ENCODE measurements at regions not wholly inside any gene's neighbourhood (a gene's known extent, or its start where the extent isn't known, plus 50 kb on each side); places are given as distances from the start of the nearest gene placed in this dataset.
A peak's percentile ranks its signal among the peaks of the same experiment; 100 is the strongest.

GRCh38 chr17:12369065-12369464, 296.6 kb upstream of the MYOCD start:
- H3K79me1 ChIP-seq (replicated peaks; ENCODE audit: low read length, poor library complexity, severe bottlenecking): no peaks in the 10 kb centered on the region
- H3K18ac ChIP-seq (ENCODE audit: low read depth in 1 of 2, low read length in 2 of 2): no peak overlapping the region
- H2BK120ac ChIP-seq (ENCODE audit: low read depth, low read length): no peak overlapping the region
- H2AK5ac ChIP-seq (ENCODE audit: low read length, severe bottlenecking): no peak overlapping the region
- no peak overlapping the region for H2BK15ac ChIP-seq (ENCODE audit: low read depth, poor library complexity, severe bottlenecking)
- no peak overlapping the region for H2BK12ac ChIP-seq (ENCODE audit: low read length in 2 of 2)
- H4K91ac ChIP-seq (ENCODE audit: low read length): no peak overlapping the region
- no peak overlapping the region for H3K27ac ChIP-seq (ENCODE audit: low read length, poor library complexity, severe bottlenecking)
- H3K9me3 ChIP-seq (ENCODE audit: control insufficient read depth, low read length): peaks cover 12% of the 10 kb centered on the region
- no peak overlapping the region for H3K4me2 ChIP-seq (ENCODE audit: low read length, poor library complexity, severe bottlenecking)
- no peaks in the 10 kb centered on the region for H3K27me3 ChIP-seq (ENCODE audit: control insufficient read depth in 1 of 2, insufficient read depth in 1 of 2, low read length in 2 of 2)
- no peak overlapping the region for H3K4me3 ChIP-seq (ENCODE audit: insufficient read depth in 1 of 2, low read depth in 1 of 2, low read length in 2 of 2)
- H3K9ac ChIP-seq (ENCODE audit: low read length): no peak overlapping the region
- H3K14ac ChIP-seq (ENCODE audit: low read length in 2 of 2): no peak overlapping the region
- no peak overlapping the region for H3K23ac ChIP-seq (ENCODE audit: low read length in 2 of 2)
- H3K4ac ChIP-seq (ENCODE audit: low read depth in 1 of 2, low read length in 2 of 2): no peak overlapping the region
- no peak overlapping the region for H2AFZ ChIP-seq (ENCODE audit: low read depth, low read length)
- peaks cover 4% of the 10 kb centered on the region for H3K4me1 ChIP-seq (ENCODE audit: control insufficient read depth, insufficient read depth, low read depth, low read length)
- no peak overlapping the region for H2BK5ac ChIP-seq (ENCODE audit: low read depth, low read length, poor library complexity, severe bottlenecking)
- no peak overlapping the region for H4K8ac ChIP-seq (ENCODE audit: low read length)
- no peaks in the 10 kb centered on the region for H3K36me3 ChIP-seq (ENCODE audit: control insufficient read depth in 1 of 2, insufficient read depth in 2 of 2, low read depth in 1 of 2, low read length in 2 of 2)
- no peak for DNase-seq

GRCh38 chr17:12376276-12376675, 289.4 kb upstream of the MYOCD start:
- Histone ChIP-seq H2AK5ac (ENCODE audit: low read length, severe bottlenecking) (no peak overlapping the region), H3K4ac (ENCODE audit: low read depth in 1 of 2, low read length in 2 of 2) (no peak overlapping the region), H3K18ac (ENCODE audit: low read depth in 1 of 2, low read length in 2 of 2) (no peak overlapping the region), H3K4me3 (ENCODE audit: insufficient read depth in 1 of 2, low read depth in 1 of 2, low read length in 2 of 2) (no peak overlapping the region), H4K8ac (ENCODE audit: low read length) (no peak overlapping the region), H3K14ac (ENCODE audit: low read length in 2 of 2) (no peak overlapping the region), H2AFZ (ENCODE audit: low read depth, low read length) (no peak overlapping the region), H2BK120ac (ENCODE audit: low read depth, low read length) (no peak overlapping the region), H3K27me3 (ENCODE audit: control insufficient read depth in 1 of 2, insufficient read depth in 1 of 2, low read length in 2 of 2) (no peaks in the 10 kb centered on the region), H3K4me1 (ENCODE audit: control insufficient read depth, insufficient read depth, low read depth, low read length) (no peaks in the 10 kb centered on the region), H3K36me3 (ENCODE audit: control insufficient read depth in 1 of 2, insufficient read depth in 2 of 2, low read depth in 1 of 2, low read length in 2 of 2) (no peaks in the 10 kb centered on the region), H3K23ac (ENCODE audit: low read length in 2 of 2) (no peak overlapping the region), H2BK5ac (ENCODE audit: low read depth, low read length, poor library complexity, severe bottlenecking) (no peak overlapping the region), H4K91ac (ENCODE audit: low read length) (no peak overlapping the region), H2BK12ac (ENCODE audit: low read length in 2 of 2) (no peak overlapping the region), H3K79me1 (replicated peaks; ENCODE audit: low read length, poor library complexity, severe bottlenecking) (no peaks in the 10 kb centered on the region), H3K9me3 (ENCODE audit: control insufficient read depth, low read length) (peaks cover 20% of the 10 kb centered on the region), H3K9ac (ENCODE audit: low read length) (no peak overlapping the region), H2BK15ac (ENCODE audit: low read depth, poor library complexity, severe bottlenecking) (no peak overlapping the region), H3K27ac (ENCODE audit: low read length, poor library complexity, severe bottlenecking) (no peak overlapping the region), H3K4me2 (ENCODE audit: low read length, poor library complexity, severe bottlenecking) (no peak overlapping the region)
- 94% methylated on average over 2 of the region's 3 CpGs for WGBS
- DNase-seq: no peak

- Histone ChIP-seq H3K4ac (ENCODE audit: low read depth in 1 of 2, low read length in 2 of 2) (no peak overlapping the region), H4K8ac (ENCODE audit: low read length) (no peak overlapping the region), H2BK120ac (ENCODE audit: low read depth, low read length) (no peak overlapping the region), H2BK15ac (ENCODE audit: low read depth, poor library complexity, severe bottlenecking) (no peak overlapping the region), H3K36me3 (ENCODE audit: control insufficient read depth in 1 of 2, insufficient read depth in 2 of 2, low read depth in 1 of 2, low read length in 2 of 2) (no peaks in the 10 kb centered on the region), H3K27me3 (ENCODE audit: control insufficient read depth in 1 of 2, insufficient read depth in 1 of 2, low read length in 2 of 2) (no peaks in the 10 kb centered on the region), H3K9ac (ENCODE audit: low read length) (no peak overlapping the region), H2AK5ac (ENCODE audit: low read length, severe bottlenecking) (no peak overlapping the region), H4K91ac (ENCODE audit: low read length) (no peak overlapping the region), H2BK5ac (ENCODE audit: low read depth, low read length, poor library complexity, severe bottlenecking) (no peak overlapping the region), H2BK12ac (ENCODE audit: low read length in 2 of 2) (no peak overlapping the region), H3K4me1 (ENCODE audit: control insufficient read depth, insufficient read depth, low read depth, low read length) (peaks cover 1% of the 10 kb centered on the region), H3K27ac (ENCODE audit: low read length, poor library complexity, severe bottlenecking) (no peak overlapping the region), H3K18ac (ENCODE audit: low read depth in 1 of 2, low read length in 2 of 2) (no peak overlapping the region), H3K79me1 (replicated peaks; ENCODE audit: low read length, poor library complexity, severe bottlenecking) (no peaks in the 10 kb centered on the region), H3K14ac (ENCODE audit: low read length in 2 of 2) (no peak overlapping the region), H3K9me3 (ENCODE audit: control insufficient read depth, low read length) (no peaks in the 10 kb centered on the region), H3K4me3 (ENCODE audit: insufficient read depth in 1 of 2, low read depth in 1 of 2, low read length in 2 of 2) (no peak overlapping the region), H2AFZ (ENCODE audit: low read depth, low read length) (no peak overlapping the region), H3K23ac (ENCODE audit: low read length in 2 of 2) (no peak overlapping the region), H3K4me2 (ENCODE audit: low read length, poor library complexity, severe bottlenecking) (no peak overlapping the region)
- no peak for DNase-seq
- 47% methylated on average over 1 of the region's 1 CpG for WGBS
These were observed 279.5 kb upstream of the MYOCD start for GRCh38 chr17:12386225-12386624.

GRCh38 chr17:12388226-12388625, 277.5 kb upstream of the MYOCD start:
- H3K27me3 ChIP-seq (ENCODE audit: control insufficient read depth in 1 of 2, insufficient read depth in 1 of 2, low read length in 2 of 2): no peaks in the 10 kb centered on the region
- H2BK5ac ChIP-seq (ENCODE audit: low read depth, low read length, poor library complexity, severe bottlenecking): no peak overlapping the region
- H3K9me3 ChIP-seq (ENCODE audit: control insufficient read depth, low read length): no peaks in the 10 kb centered on the region
- H2AFZ ChIP-seq (ENCODE audit: low read depth, low read length): no peak overlapping the region
- peak; percentile 57 for DNase-seq
- no peak overlapping the region for H3K18ac ChIP-seq (ENCODE audit: low read depth in 1 of 2, low read length in 2 of 2)
- H2BK12ac ChIP-seq (ENCODE audit: low read length in 2 of 2): no peak overlapping the region
- H2AK5ac ChIP-seq (ENCODE audit: low read length, severe bottlenecking): no peak overlapping the region
- no peak overlapping the region for H3K23ac ChIP-seq (ENCODE audit: low read length in 2 of 2)
- H3K36me3 ChIP-seq (ENCODE audit: control insufficient read depth in 1 of 2, insufficient read depth in 2 of 2, low read depth in 1 of 2, low read length in 2 of 2): no peaks in the 10 kb centered on the region
- H3K27ac ChIP-seq (ENCODE audit: low read length, poor library complexity, severe bottlenecking): no peak overlapping the region
- no peak overlapping the region for H4K8ac ChIP-seq (ENCODE audit: low read length)
- H3K4ac ChIP-seq (ENCODE audit: low read depth in 1 of 2, low read length in 2 of 2): no peak overlapping the region
- no peak overlapping the region for H4K91ac ChIP-seq (ENCODE audit: low read length)
- no peak overlapping the region for H3K14ac ChIP-seq (ENCODE audit: low read length in 2 of 2)
- no peak overlapping the region for H2BK120ac ChIP-seq (ENCODE audit: low read depth, low read length)
- WGBS: 49% methylated on average over 3 of the region's 3 CpGs
- H3K79me1 ChIP-seq (replicated peaks; ENCODE audit: low read length, poor library complexity, severe bottlenecking): no peaks in the 10 kb centered on the region
- H2BK15ac ChIP-seq (ENCODE audit: low read depth, poor library complexity, severe bottlenecking): no peak overlapping the region
- no peak overlapping the region for H3K4me3 ChIP-seq (ENCODE audit: insufficient read depth in 1 of 2, low read depth in 1 of 2, low read length in 2 of 2)
- peak overlapping the region; percentile 30 for H3K9ac ChIP-seq (ENCODE audit: low read length)
- peaks cover 1% of the 10 kb centered on the region for H3K4me1 ChIP-seq (ENCODE audit: control insufficient read depth, insufficient read depth, low read depth, low read length)
- H3K4me2 ChIP-seq (ENCODE audit: low read length, poor library complexity, severe bottlenecking): no peak overlapping the region
